ENCODE measurements at regions not wholly inside any gene's neighbourhood (a gene's known extent, or its start where the extent isn't known, plus 50 kb on each side); places are given as distances from the start of the nearest gene placed in this dataset.

- DNase-seq (no peak), ATAC-seq (no peak)
- no peaks in the 10 kb centered on the region for H3K9me3 Mint-ChIP-seq (ENCODE audit: low read depth)
- no peak overlapping the region for H3K27ac Mint-ChIP-seq
- H3K36me3 Mint-ChIP-seq: no peaks in the 10 kb centered on the region
- H3K4me3 Mint-ChIP-seq: no peak overlapping the region
- H3K27me3 Mint-ChIP-seq: peaks cover 2% of the 10 kb centered on the region
- CTCF ChIA-PET: no interaction called here
- no peaks in the 10 kb centered on the region for H3K4me1 Mint-ChIP-seq
Observed at GRCh38 chr2:19600982-19601381, 242.6 kb upstream of the OSR1 start.

DNA sequence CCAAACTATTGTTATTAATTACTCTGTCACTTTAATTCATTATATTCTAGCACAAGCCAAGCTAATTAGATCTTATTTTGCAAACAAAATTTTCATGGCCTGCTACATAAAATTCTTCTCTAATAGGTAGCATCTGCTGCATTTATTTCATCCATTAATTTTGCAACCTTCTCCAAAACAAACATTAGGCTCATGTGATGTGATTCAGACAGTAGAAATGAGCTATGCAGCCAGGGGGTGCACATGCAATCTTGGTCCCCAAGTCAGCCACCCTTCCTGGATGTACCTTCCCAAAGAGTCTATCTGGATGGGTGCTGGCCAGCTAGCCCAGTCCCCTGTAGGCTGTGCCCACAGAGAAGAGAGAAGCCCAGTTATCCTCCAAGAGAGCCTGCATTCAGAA, 242.1 kb upstream of the OSR1 start:
- no peak for ATAC-seq
- no peak for DNase-seq
- H3K4me3 Mint-ChIP-seq: no peak overlapping the region
- no peaks in the 10 kb centered on the region for H3K36me3 Mint-ChIP-seq
- H3K9me3 Mint-ChIP-seq (ENCODE audit: low read depth): no peaks in the 10 kb centered on the region
- H3K27me3 Mint-ChIP-seq: peaks cover 2% of the 10 kb centered on the region
- H3K4me1 Mint-ChIP-seq: no peaks in the 10 kb centered on the region
- CTCF ChIA-PET: no interaction called here
- H3K27ac Mint-ChIP-seq: no peak overlapping the region

DNA sequence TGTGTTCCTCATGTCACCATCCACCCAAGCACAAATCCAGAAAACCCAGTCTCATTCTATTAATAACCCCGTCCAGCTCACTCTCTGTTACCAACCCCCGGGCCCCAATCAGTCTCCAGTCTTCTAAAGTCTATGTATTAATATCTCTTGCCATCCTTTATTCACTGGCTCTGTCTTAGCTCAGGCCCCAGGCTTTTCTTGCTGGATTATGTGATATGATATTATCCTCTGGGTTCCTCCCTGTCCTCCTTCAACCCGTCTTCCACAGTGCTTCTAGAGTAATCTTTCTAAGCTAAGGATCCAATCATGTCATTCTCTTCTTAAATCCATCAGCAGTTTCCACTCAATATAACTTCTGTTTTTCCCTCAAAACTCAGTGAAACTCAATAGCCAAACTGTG, 240.5 kb upstream of the OSR1 start:
- H3K27me3 Mint-ChIP-seq: peaks cover 2% of the 10 kb centered on the region
- no peak overlapping the region for H3K4me3 Mint-ChIP-seq
- no peaks in the 10 kb centered on the region for H3K4me1 Mint-ChIP-seq
- CTCF ChIA-PET: no interaction called here
- H3K9me3 Mint-ChIP-seq (ENCODE audit: low read depth): no peaks in the 10 kb centered on the region
- no peak for ATAC-seq
- no peaks in the 10 kb centered on the region for H3K36me3 Mint-ChIP-seq
- DNase-seq: no peak
- H3K27ac Mint-ChIP-seq: no peak overlapping the region

GRCh38 chr2:19592197-19592596, 233.8 kb upstream of the OSR1 start:
- no peak overlapping the region for H3K27ac Mint-ChIP-seq
- CTCF ChIA-PET: no interaction called here
- DNase-seq (no peak), ATAC-seq (no peak)
- no peaks in the 10 kb centered on the region for H3K9me3 Mint-ChIP-seq (ENCODE audit: low read depth)
- H3K27me3 Mint-ChIP-seq: peaks cover 2% of the 10 kb centered on the region
- no peaks in the 10 kb centered on the region for H3K36me3 Mint-ChIP-seq
- H3K4me3 Mint-ChIP-seq: no peak overlapping the region
- H3K4me1 Mint-ChIP-seq: no peaks in the 10 kb centered on the region

DNA sequence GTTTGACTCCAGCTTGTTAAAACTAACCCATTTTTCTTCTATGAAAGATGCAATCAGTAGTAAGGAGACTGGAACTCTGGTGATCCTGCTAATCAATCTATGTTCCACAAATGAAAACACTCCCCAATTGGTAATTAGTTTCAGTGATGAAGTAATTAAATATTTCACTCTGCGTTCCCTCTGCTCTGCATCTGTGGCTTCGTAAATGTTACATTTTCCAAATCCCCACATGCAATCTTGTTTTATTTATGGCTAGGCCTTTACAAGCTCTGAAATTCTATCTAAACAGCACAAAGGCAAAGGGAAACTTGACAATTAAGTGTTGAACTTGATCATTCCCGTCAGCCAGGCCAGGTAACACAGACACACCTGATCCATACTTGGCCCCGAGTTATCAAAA, 231.4 kb upstream of the OSR1 start:
- peaks cover 2% of the 10 kb centered on the region for H3K27me3 Mint-ChIP-seq
- CTCF ChIA-PET: no interaction called here
- H3K4me1 Mint-ChIP-seq: no peaks in the 10 kb centered on the region
- no peaks in the 10 kb centered on the region for H3K9me3 Mint-ChIP-seq (ENCODE audit: low read depth)
- H3K27ac Mint-ChIP-seq: no peak overlapping the region
- H3K4me3 Mint-ChIP-seq: no peak overlapping the region
- no peak for ATAC-seq
- H3K36me3 Mint-ChIP-seq: no peaks in the 10 kb centered on the region
- no peak for DNase-seq

- CTCF ChIA-PET: no interaction called here
- H3K27me3 Mint-ChIP-seq: peaks cover 10% of the 10 kb centered on the region
- H3K9me3 Mint-ChIP-seq (ENCODE audit: low read depth): no peaks in the 10 kb centered on the region
- DNase-seq: no peak
- no peak overlapping the region for H3K4me3 Mint-ChIP-seq
- no peak for ATAC-seq
- no peaks in the 10 kb centered on the region for H3K4me1 Mint-ChIP-seq
- no peaks in the 10 kb centered on the region for H3K36me3 Mint-ChIP-seq
- H3K27ac Mint-ChIP-seq: no peak overlapping the region
Observed at GRCh38 chr2:19580830-19581229, 222.4 kb upstream of the OSR1 start.

- H3K27ac Mint-ChIP-seq: no peak overlapping the region
Observed at GRCh38 chr2:19580264-19580663, 221.8 kb upstream of the OSR1 start.

GRCh38 chr2:19579461-19579860, 221.0 kb upstream of the OSR1 start:
- CTCF ChIA-PET: no interaction called here
- Mint-ChIP-seq H3K4me1 (no peaks in the 10 kb centered on the region), H3K27ac (no peak overlapping the region), H3K36me3 (no peaks in the 10 kb centered on the region), H3K9me3 (ENCODE audit: low read depth) (no peaks in the 10 kb centered on the region), H3K27me3 (peaks cover 10% of the 10 kb centered on the region), H3K4me3 (no peak overlapping the region)
- DNase-seq (no peak), ATAC-seq (no peak)

More at GRCh38 chr2:19580264-19580663, 221.8 kb upstream of the OSR1 start:
- DNase-seq (no peak), ATAC-seq (no peak)
- CTCF ChIA-PET: no interaction called here
- Mint-ChIP-seq H3K9me3 (ENCODE audit: low read depth) (no peaks in the 10 kb centered on the region), H3K4me3 (no peak overlapping the region), H3K4me1 (no peaks in the 10 kb centered on the region), H3K36me3 (no peaks in the 10 kb centered on the region), H3K27me3 (peaks cover 10% of the 10 kb centered on the region)

DNA sequence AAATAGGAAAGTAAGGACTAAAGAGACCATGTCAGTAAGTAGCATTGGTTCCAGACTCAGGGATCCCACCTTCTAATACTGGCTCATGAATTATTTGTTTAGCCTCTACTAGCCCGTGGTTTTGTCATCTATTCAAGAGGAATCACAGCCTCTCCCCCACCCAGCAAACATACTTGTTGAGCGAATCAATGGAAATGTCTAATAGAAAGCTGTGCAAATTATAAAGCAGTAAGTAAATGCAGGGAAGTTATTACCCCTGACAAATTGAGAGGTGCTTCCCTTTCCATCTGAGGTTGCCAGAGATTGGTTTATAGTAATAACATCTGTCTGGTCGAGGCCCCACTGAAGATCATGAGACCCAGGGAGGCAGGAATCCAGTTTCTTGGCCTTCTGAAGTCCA, 219.3 kb upstream of the OSR1 start:
- Mint-ChIP-seq H3K27ac (no peak overlapping the region), H3K4me3 (no peak overlapping the region), H3K4me1 (no peaks in the 10 kb centered on the region), H3K9me3 (ENCODE audit: low read depth) (no peaks in the 10 kb centered on the region), H3K27me3 (peaks cover 12% of the 10 kb centered on the region), H3K36me3 (no peaks in the 10 kb centered on the region)
- no peak for DNase-seq
- ATAC-seq: no peak
- CTCF ChIA-PET: no interaction called here

GRCh38 chr2:19576411-19576810, 218.0 kb upstream of the OSR1 start:
- Mint-ChIP-seq H3K27ac (no peak overlapping the region), H3K4me3 (no peak overlapping the region)

DNA sequence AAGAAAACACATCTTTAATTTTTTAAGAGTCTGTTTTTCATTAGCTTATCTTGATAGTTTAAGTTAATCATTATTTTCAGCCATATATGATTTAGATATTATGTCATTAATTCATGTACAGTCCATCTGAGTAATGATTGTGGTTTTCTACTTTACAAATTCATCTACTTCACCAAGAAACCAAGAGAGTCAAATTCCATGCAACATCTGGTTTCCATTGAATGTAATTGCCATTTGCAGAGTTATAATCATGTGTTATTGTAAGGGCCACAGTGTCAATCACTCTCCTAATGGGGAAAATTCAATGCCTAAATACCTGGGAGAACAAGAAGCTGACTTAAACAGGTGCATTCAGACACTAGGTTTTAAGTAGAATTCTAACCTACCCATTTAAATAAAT, 217.2 kb upstream of the OSR1 start:
- H3K27me3 Mint-ChIP-seq: peaks cover 12% of the 10 kb centered on the region
- ATAC-seq: no peak
- no peaks in the 10 kb centered on the region for H3K4me1 Mint-ChIP-seq

More at GRCh38 chr2:19576411-19576810, 218.0 kb upstream of the OSR1 start:
- no peaks in the 10 kb centered on the region for H3K36me3 Mint-ChIP-seq
- ATAC-seq (no peak), DNase-seq (no peak)
- H3K27me3 Mint-ChIP-seq: peaks cover 12% of the 10 kb centered on the region
- CTCF ChIA-PET: no interaction called here
- H3K9me3 Mint-ChIP-seq (ENCODE audit: low read depth): no peaks in the 10 kb centered on the region
- no peaks in the 10 kb centered on the region for H3K4me1 Mint-ChIP-seq

DNA sequence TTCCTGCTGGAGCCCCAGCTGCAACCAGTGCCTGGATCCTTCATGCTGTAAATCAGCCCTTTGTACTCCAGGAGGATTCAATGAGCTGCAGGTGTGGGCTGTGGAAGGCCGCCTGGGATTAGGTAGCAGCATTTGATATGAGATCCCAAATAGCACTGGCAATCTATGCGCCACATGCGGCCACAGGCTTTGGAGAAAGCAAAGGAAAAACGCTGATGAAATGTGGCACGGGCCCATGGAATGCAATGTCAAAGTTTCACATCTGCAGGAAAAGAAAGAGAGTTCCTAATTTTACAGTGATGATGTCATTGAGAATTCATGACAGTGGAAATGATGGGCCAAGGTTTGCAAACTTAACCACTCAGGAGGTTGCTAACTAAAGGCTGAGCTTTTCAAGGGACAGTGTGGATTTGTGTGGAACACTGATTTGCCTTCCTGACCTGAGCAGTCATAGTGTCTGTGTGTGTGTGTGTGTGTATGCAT, 216.4 kb upstream of the OSR1 start:
- no peak for ATAC-seq

More for the DNA sequence above, 217.2 kb upstream of the OSR1 start:
- no peak for DNase-seq
- no peak overlapping the region for H3K4me3 Mint-ChIP-seq
- H3K27ac Mint-ChIP-seq: no peak overlapping the region
- CTCF ChIA-PET: no interaction called here
- H3K36me3 Mint-ChIP-seq: no peaks in the 10 kb centered on the region
- H3K9me3 Mint-ChIP-seq (ENCODE audit: low read depth): no peaks in the 10 kb centered on the region

GRCh38 chr2:19573784-19574183, 215.4 kb upstream of the OSR1 start:
- CTCF ChIA-PET: no interaction called here
- no peak for DNase-seq
- Mint-ChIP-seq H3K27ac (no peak overlapping the region), H3K9me3 (ENCODE audit: low read depth) (no peaks in the 10 kb centered on the region), H3K27me3 (peaks cover 12% of the 10 kb centered on the region), H3K4me3 (no peak overlapping the region), H3K36me3 (no peaks in the 10 kb centered on the region), H3K4me1 (no peaks in the 10 kb centered on the region)
- no peak for ATAC-seq

More for the DNA sequence above, 216.4 kb upstream of the OSR1 start:
- DNase-seq: no peak
- Mint-ChIP-seq H3K9me3 (ENCODE audit: low read depth) (no peaks in the 10 kb centered on the region), H3K4me1 (no peaks in the 10 kb centered on the region), H3K4me3 (no peak overlapping the region), H3K27me3 (peaks cover 12% of the 10 kb centered on the region), H3K27ac (no peak overlapping the region), H3K36me3 (no peaks in the 10 kb centered on the region)
- CTCF ChIA-PET: no interaction called here

DNA sequence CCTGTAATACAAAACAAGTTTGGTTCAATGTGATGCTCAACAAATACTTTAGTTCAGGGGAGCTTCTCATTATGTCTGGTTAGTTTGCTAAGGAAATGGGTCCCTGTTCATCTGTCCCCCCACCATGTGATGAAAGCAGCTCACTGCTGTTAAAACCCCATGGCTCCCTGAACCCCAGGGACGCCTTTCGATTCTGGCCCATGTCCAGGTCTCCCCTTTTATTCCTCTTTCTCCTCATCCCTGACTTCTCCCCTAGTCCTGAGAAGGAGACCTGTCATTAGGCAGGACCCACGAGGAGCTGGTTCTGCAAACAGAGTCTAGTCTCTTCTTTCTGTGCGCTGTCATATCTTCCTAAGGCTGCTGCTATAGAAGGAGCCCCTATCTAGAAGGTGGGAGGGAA, 213.3 kb upstream of the OSR1 start:
- Mint-ChIP-seq H3K27me3 (peaks cover 13% of the 10 kb centered on the region), H3K27ac (no peak overlapping the region), H3K36me3 (no peaks in the 10 kb centered on the region), H3K4me3 (no peak overlapping the region), H3K9me3 (ENCODE audit: low read depth) (no peaks in the 10 kb centered on the region), H3K4me1 (no peaks in the 10 kb centered on the region)
- ATAC-seq: no peak
- DNase-seq: no peak
- CTCF ChIA-PET: interaction anchor here (1.1 kb wide), 1 partner anchor 26 kb away, joined by 3 read pairs; no protein-coding TSS in a partner anchor

DNA sequence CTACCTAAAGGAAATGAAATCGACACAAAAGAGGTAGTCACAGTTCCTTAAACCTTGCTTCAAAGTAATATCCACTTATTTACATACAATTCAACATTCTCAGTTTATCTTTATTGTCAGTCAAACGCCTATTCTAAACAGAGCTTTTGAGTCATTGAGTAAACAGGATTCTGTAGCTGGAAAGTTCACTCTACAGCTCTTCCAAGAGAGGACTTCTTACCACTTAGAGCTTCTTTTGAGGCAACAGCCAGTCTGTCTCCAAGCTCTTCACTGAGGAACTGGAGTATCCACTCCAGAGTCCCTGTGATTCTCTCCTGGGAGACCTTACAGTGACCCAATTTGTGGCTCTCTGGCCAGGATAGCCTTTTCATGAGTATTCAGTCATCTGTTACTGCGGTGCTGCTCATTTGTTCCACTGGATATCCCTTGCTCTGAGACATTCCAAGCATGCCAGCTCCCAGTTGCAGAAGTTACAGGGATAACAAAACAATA, 210.9 kb upstream of the OSR1 start:
- DNase-seq (no peak), ATAC-seq (no peak)
- Mint-ChIP-seq H3K4me3 (no peak overlapping the region), H3K36me3 (no peaks in the 10 kb centered on the region), H3K27ac (no peak overlapping the region), H3K27me3 (peaks cover 9% of the 10 kb centered on the region), H3K9me3 (ENCODE audit: low read depth) (no peaks in the 10 kb centered on the region), H3K4me1 (no peaks in the 10 kb centered on the region)
- CTCF ChIA-PET: no interaction called here

Measured in activated CD8-positive, alpha-beta memory T cell treated with anti-CD3 and anti-CD28 coated beads, Interleukin-2, amount 10 ng/mL, durations not matched to agents 7 days and 5 days (primary cell).